ENCODE measurements at regions not wholly inside any gene's neighbourhood (a gene's known extent, or its start where the extent isn't known, plus 50 kb on each side); places are given as distances from the start of the nearest gene placed in this dataset.

GRCh38 chr16:55040366-55041086 is 109.9 kb downstream of the IRX5 start:
- DNase-seq (no peak), ATAC-seq (no peak)
- no peak for TF ChIP-seq CTCF (IDR thresholded peaks at IDR 0.05)
- no peak overlapping the region for H3K27ac ChIP-seq
- H3K9me3 ChIP-seq = no peaks in the 10 kb centered on the region
- H3K27me3 ChIP-seq = no peaks in the 10 kb centered on the region
- H3K36me3 ChIP-seq = no peaks in the 10 kb centered on the region
- WGBS (ENCODE audit: insufficient coverage, low coverage, low lambda C conversion rate, missing lambda C conversion rate) = 52% methylated on average over 16 of the region's 19 CpGs
- intact Hi-C loops (cut with DNase I) = no loop called here
- H3K4me3 ChIP-seq = no peak overlapping the region
- H3K4me1 ChIP-seq = no peaks in the 10 kb centered on the region

GRCh38 chr16:55041540-55042234 is 111.0 kb downstream of the IRX5 start:
- no peak for TF ChIP-seq CTCF (IDR thresholded peaks at IDR 0.05)
- no peak for TF ChIP-seq POLR2A (IDR thresholded peaks at IDR 0.05)
- intact Hi-C loops (cut with DNase I) = no loop called here
- Histone ChIP-seq H3K4me3 (no peak overlapping the region), H3K27ac (no peak overlapping the region), H3K27me3 (no peaks in the 10 kb centered on the region), H3K36me3 (no peaks in the 10 kb centered on the region), H3K9me3 (no peaks in the 10 kb centered on the region), H3K4me1 (no peaks in the 10 kb centered on the region)
- WGBS (ENCODE audit: insufficient coverage, low coverage, low lambda C conversion rate, missing lambda C conversion rate) = 65% methylated on average over 3 of the region's 3 CpGs
- DNase-seq = no peak
- ATAC-seq = no peak

- intact Hi-C loops (cut with DNase I) = no loop called here
- ATAC-seq (no peak), DNase-seq (no peak)
- no peaks in the 10 kb centered on the region for H3K4me1 ChIP-seq
- H3K9me3 ChIP-seq = no peaks in the 10 kb centered on the region
- no peaks in the 10 kb centered on the region for H3K27me3 ChIP-seq
- H3K27ac ChIP-seq = no peak overlapping the region
- H3K4me3 ChIP-seq = no peak overlapping the region
- H3K36me3 ChIP-seq = no peaks in the 10 kb centered on the region
- 83% methylated on average over 7 of the region's 13 CpGs for WGBS (ENCODE audit: insufficient coverage, low coverage, low lambda C conversion rate, missing lambda C conversion rate)
- TF ChIP-seq CTCF (IDR thresholded peaks at IDR 0.05) = no peak
- TF ChIP-seq POLR2A (IDR thresholded peaks at IDR 0.05) = no peak
These were observed 112.1 kb downstream of the IRX5 start for GRCh38 chr16:55042556-55043432.

DNA sequence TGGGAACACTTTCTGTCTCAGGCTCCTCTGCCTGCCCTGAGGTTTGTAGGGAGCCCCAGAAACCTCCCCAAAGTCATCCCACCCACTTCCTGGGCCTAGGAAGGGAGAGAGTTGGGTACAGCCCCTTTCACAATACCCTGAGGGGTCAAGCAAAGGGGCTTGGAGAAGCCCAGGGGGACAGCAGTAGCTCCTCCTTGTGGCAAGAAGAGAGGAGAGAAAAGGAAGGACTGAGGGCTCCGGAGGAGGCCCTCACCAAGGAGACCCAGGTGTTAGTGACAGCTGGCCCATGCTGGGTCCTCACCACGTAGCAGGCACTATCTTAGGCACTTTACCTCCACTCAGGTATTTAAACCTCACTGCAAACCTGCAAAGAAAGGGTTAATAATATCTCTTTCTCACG is 112.8 kb downstream of the IRX5 start:
- intact Hi-C loops (cut with DNase I) = no loop called here
- Histone ChIP-seq H3K27me3 (no peaks in the 10 kb centered on the region), H3K4me3 (no peak overlapping the region), H3K9me3 (no peaks in the 10 kb centered on the region), H3K27ac (no peak overlapping the region), H3K4me1 (no peaks in the 10 kb centered on the region), H3K36me3 (no peaks in the 10 kb centered on the region)
- no peak for TF ChIP-seq CTCF (IDR thresholded peaks at IDR 0.05)
- TF ChIP-seq POLR2A (IDR thresholded peaks at IDR 0.05) = no peak
- WGBS (ENCODE audit: insufficient coverage, low coverage, low lambda C conversion rate, missing lambda C conversion rate) = 42% methylated on average over 3 of the region's 3 CpGs
- DNase-seq = no peak
- ATAC-seq = no peak
